HCT116 (cell line): ENCODE measurements at regions not wholly inside any gene's neighbourhood (a gene's known extent, or its start where the extent isn't known, plus 50 kb on each side); places are given as distances from the start of the nearest gene placed in this dataset.

ENCODE experiments used
- ATAC-seq: fragments of 200-7000 bp; cut with Tn5 transposase; 2 replicates; pipeline ENCODE4 v1.9.1; 2020; ENCODE audit warnings: mild to moderate bottlenecking, moderate library complexity
- BruUV-seq: library from RNA; stranded (reverse); fragments of 400-500 nt; replicated peaks from 2 replicates; lab custom pipeline; 2021; lab: Mats Ljungman, UMichigan
- CTCF ChIA-PET: fragments of 300-600 bp; sonication (Branson Sonifier 250); formaldehyde crosslinking; loops from one replicate; lab custom pipeline; 2021; ENCODE audit warnings: antibody characterized with exemption; lab: Charles Lee
- POLR2A ChIA-PET: fragments of 300-600, 350-600 bp; sonication (Branson Sonifier 250); formaldehyde crosslinking; loops from one replicate; lab custom pipeline; 2021; ENCODE audit warnings: antibody characterized with exemption; lab: Charles Lee
- RAD21 ChIA-PET, 2 experiments: fragments of 300-600 bp; sonication (Branson Sonifier 250); formaldehyde crosslinking; loops; one replicate each; lab custom pipeline; 2023; ENCODE audit warnings: low total read pairs in 2 of 2; ENCODE audit not compliant: uncharacterized antibody in 2 of 2, unreplicated experiment in 2 of 2, low non-redundant PET in 1 of 2; lab: Charles Lee
- DNase-seq: peaks from one replicate; pipeline ENCODE4 v3.0.0-alpha.2; 2010; ENCODE audit warnings: low read depth, low spot score
- H2AFZ ChIP-seq: fragments of 200-600 bp; shearing (Covaris generic), sonication (generic); 2 replicates; pipeline ENCODE4 v1.6.1; 2017; ENCODE audit warnings: low read depth, mixed run types, mixed read lengths, antibody characterized with exemption, low read length; ENCODE audit not compliant: poor library complexity, severe bottlenecking
- H3K27ac ChIP-seq: 2 replicates; pipeline ENCODE4 v1.5.1; 2012; ENCODE audit warnings: low read depth, low read length
- H3K27me3 ChIP-seq: fragments of 200-600 bp; sonication (generic); 2 replicates; pipeline ENCODE4 v1.6.1; 2016; ENCODE audit warnings: mixed run types, low read length, mixed read lengths; ENCODE audit not compliant: insufficient read depth
- H3K36me3 ChIP-seq, 2 experiments: fragments of 200-500 bp in 1 of 2; fragments of 200-600 bp in 1 of 2; sonication (Bioruptor generic) in 1 of 2; sonication (generic) in 1 of 2; 2 replicates each; pipeline versions ENCODE4 v1.5.1 to v1.6.1; 2014 to 2016; ENCODE audit warnings: low read length in 2 of 2, inconsistent platforms in 1 of 2, mixed read lengths in 1 of 2, mixed run types in 1 of 2; ENCODE audit not compliant: insufficient read depth in 2 of 2, control insufficient read depth in 1 of 2
- H3K4me1 ChIP-seq, 2 experiments: fragments of 200-600 bp in 1 of 2; sonication (generic) in 1 of 2; 2 replicates each; pipeline versions ENCODE4 v1.5.1 to v1.6.1; 2012 to 2017; ENCODE audit warnings: low read length in 2 of 2, inconsistent platforms in 1 of 2, mild to moderate bottlenecking in 1 of 2, mixed read lengths in 1 of 2, mixed run types in 1 of 2, moderate library complexity in 1 of 2; ENCODE audit not compliant: insufficient read depth in 2 of 2, control insufficient read depth in 1 of 2
- H3K4me2 ChIP-seq: fragments of 200-600 bp; sonication (generic); 2 replicates; pipeline ENCODE4 v1.6.1; 2017; ENCODE audit warnings: mixed run types, low read length, mixed read lengths
- H3K4me3 ChIP-seq, 2 experiments: fragments of 200-600 bp in 1 of 2; sonication (generic) in 1 of 2; replicated peaks in 1 of 2; 2 replicates each; pipeline ENCODE4 v1.5.1; 2011 to 2016; ENCODE audit warnings: low read length in 2 of 2, control low read depth in 1 of 2, low read depth in 1 of 2, mild to moderate bottlenecking in 1 of 2, mixed read lengths in 1 of 2, mixed run types in 1 of 2
- H3K79me2 ChIP-seq: fragments of 200-600 bp; sonication (generic); 2 replicates; pipeline ENCODE4 v1.6.1; 2017; ENCODE audit warnings: mild to moderate bottlenecking, mixed run types, low read length, moderate library complexity, mixed read lengths; ENCODE audit not compliant: insufficient read depth
- H3K9ac ChIP-seq: fragments of 200-600 bp; sonication (generic); 2 replicates; pipeline ENCODE4 v1.6.1; 2016; ENCODE audit warnings: low read length, mixed read lengths
- H3K9me2 ChIP-seq: fragments of 200-600 bp; sonication (generic), shearing (Covaris generic); 2 replicates; pipeline ENCODE4 v1.6.1; 2017; ENCODE audit warnings: mixed run types, mild to moderate bottlenecking, moderate library complexity; ENCODE audit not compliant: insufficient read depth
- H3K9me3 ChIP-seq, 2 experiments: fragments of 200-500 bp in 1 of 2; fragments of 200-600 bp in 1 of 2; sonication (Bioruptor generic) in 1 of 2; sonication (generic) in 1 of 2; 2 replicates each; pipeline ENCODE4 v1.6.1; 2014 to 2017; ENCODE audit warnings: low read length in 2 of 2, mixed read lengths in 2 of 2, inconsistent platforms in 1 of 2, low read depth in 1 of 2, mild to moderate bottlenecking in 1 of 2, mixed run types in 1 of 2, moderate library complexity in 1 of 2; ENCODE audit not compliant: control insufficient read depth in 1 of 2, insufficient read depth in 1 of 2
- H4K20me1 ChIP-seq: fragments of 200-600 bp; sonication (generic), shearing (Covaris generic); 2 replicates; pipeline ENCODE4 v1.6.1; 2017; ENCODE audit warnings: mixed run types, mild to moderate bottlenecking, moderate library complexity; ENCODE audit not compliant: insufficient read depth
- CBX3 ChIP-seq: IDR thresholded peaks from 2 replicates; pipeline ENCODE4 v1.6.1; 2012; ENCODE audit warnings: low read depth
- CTCF ChIP-seq, 3 experiments: fragments of 200-600 bp in 1 of 3; sonication (generic) in 1 of 3; IDR thresholded peaks in 2 of 3; conservative IDR thresholded peaks in 1 of 3; 2 replicates each; pipeline ENCODE4 v1.5.1; 2012 to 2017; ENCODE audit warnings: low read depth in 2 of 3, low read length in 2 of 3, antibody characterized with exemption in 1 of 3, borderline replicate concordance in 1 of 3, control low read depth in 1 of 3, mild to moderate bottlenecking in 1 of 3, mixed read lengths in 1 of 3, mixed run types in 1 of 3, moderate library complexity in 1 of 3; ENCODE audit not compliant: insufficient read depth in 1 of 3
- EGR1 ChIP-seq: IDR thresholded peaks from 2 replicates; pipeline ENCODE4 v1.6.1; 2012; ENCODE audit warnings: low read depth
- EZH2 ChIP-seq: fragments of 200-600 bp; sonication (generic); IDR thresholded peaks from 2 replicates; pipeline ENCODE4 v1.6.1; 2017; ENCODE audit warnings: antibody characterized with exemption, mixed run types
- EZH2phosphoT487 ChIP-seq: fragments of 200-600 bp; IDR thresholded peaks from 2 replicates; pipeline ENCODE4 v1.6.1; 2018; ENCODE audit warnings: antibody characterized with exemption, borderline replicate concordance
- FOSL1 ChIP-seq: IDR thresholded peaks from 2 replicates; pipeline ENCODE4 v1.6.1; 2012; ENCODE audit warnings: low read depth
- JUND ChIP-seq: IDR thresholded peaks from 2 replicates; pipeline ENCODE4 v1.6.1; 2012
- MAX ChIP-seq: IDR thresholded peaks from 2 replicates; pipeline ENCODE4 v1.6.1; 2012
- POLR2A ChIP-seq: IDR thresholded peaks from 2 replicates; pipeline ENCODE4 v1.7.0; 2011; ENCODE audit warnings: borderline replicate concordance; ENCODE audit not compliant: insufficient read depth, insufficient read length; ENCODE audit errors: extremely low read depth
- RAD21 ChIP-seq: IDR thresholded peaks from 2 replicates; pipeline ENCODE4 v1.6.1; 2012; ENCODE audit warnings: low read depth, mild to moderate bottlenecking
- SIN3A ChIP-seq: IDR thresholded peaks from 2 replicates; pipeline ENCODE4 v1.6.1; 2012; ENCODE audit warnings: low read depth
- SP1 ChIP-seq: IDR thresholded peaks from 2 replicates; pipeline ENCODE4 v1.6.1; 2012; ENCODE audit warnings: low read depth
- SRF ChIP-seq: IDR thresholded peaks from 2 replicates; pipeline ENCODE4 v1.6.1; 2012; ENCODE audit warnings: low read depth
- TCF7L2 ChIP-seq: IDR thresholded peaks from 2 replicates; pipeline ENCODE4 v1.7.0; 2011; ENCODE audit warnings: borderline replicate concordance, inconsistent platforms; ENCODE audit not compliant: insufficient read depth, insufficient read length; ENCODE audit errors: extremely low read depth
- YY1 ChIP-seq: IDR thresholded peaks from 2 replicates; pipeline ENCODE4 v1.6.1; 2011; ENCODE audit warnings: low read length, low read depth, moderate library complexity, mild to moderate bottlenecking; ENCODE audit not compliant: insufficient replicate concordance; ENCODE audit errors: extremely low read depth
- ZFX ChIP-seq: fragments of 450-650 bp; IDR thresholded peaks from 2 replicates; pipeline ENCODE4 v1.6.1; 2017
- ZNF274 ChIP-seq: fragments of 200-500 bp; sonication (Bioruptor generic); IDR thresholded peaks from 2 replicates; pipeline ENCODE4 v1.6.1; 2014; ENCODE audit warnings: mild to moderate bottlenecking, low read depth, low read length, inconsistent platforms
- intact Hi-C: fragments of 100-400 bp; cut with micrococcal nuclease; formaldehyde crosslinking; loops from 2 replicates; pipeline ENCODE4 v1.10.0; 2022

GRCh38 chr21:38622827-38623209, 124.5 kb upstream of the ERG start:
- H3K9ac ChIP-seq, result no peak overlapping the region
- POLR2A ChIA-PET, result no interaction called here
- H3K36me3 ChIP-seq, result no peaks in the 10 kb centered on the region
- H3K4me1 ChIP-seq, result no peaks in the 10 kb centered on the region
- no peaks in the 10 kb centered on the region for H4K20me1 ChIP-seq
- intact Hi-C loops, result loop anchor here (5.0 kb wide), 1 partner anchor 89 kb away; no protein-coding TSS in a partner anchor
- no peak overlapping the region for H2AFZ ChIP-seq
- no peaks in the 10 kb centered on the region for H3K9me3 ChIP-seq
- DNase-seq (no peak), ATAC-seq (no peak)
- BruUV-seq, result no TSS peak
- no peak overlapping the region for H3K27ac ChIP-seq
- RAD21 ChIA-PET, result no interaction called here
- H3K9me2 ChIP-seq, result no peaks in the 10 kb centered on the region
- H3K27me3 ChIP-seq, result no peaks in the 10 kb centered on the region; the same call in 1 of the 2 replicates
- H3K79me2 ChIP-seq, result no peaks in the 10 kb centered on the region
- no peak overlapping the region for H3K4me2 ChIP-seq
- no peak overlapping the region for H3K4me3 ChIP-seq
- no peak for TF ChIP-seq EZH2
- no peak for TF ChIP-seq YY1
- TF ChIP-seq JUND, result no peak
- TF ChIP-seq TCF7L2, result no peak
- TF ChIP-seq RAD21, result no peak
- no peak for TF ChIP-seq CTCF (IDR thresholded peaks at IDR 0.05 in 2 of 3, conservative IDR thresholded peaks at IDR 0.05 in 1 of 3; ENCODE audit: borderline replicate concordance in 1 of 3, insufficient read depth in 1 of 3, low read depth in 2 of 3, low read length in 2 of 3)
- no peak for TF ChIP-seq POLR2A
- no peak for TF ChIP-seq SRF
- TF ChIP-seq SP1, result no peak
- no peak for TF ChIP-seq FOSL1
- TF ChIP-seq, all 23 proteins: peak for 0
- CTCF ChIA-PET, result no interaction called here

GRCh38 chr21:38623552-38623951, 125.3 kb upstream of the ERG start:
- no peak for TF ChIP-seq JUND
- no peak for TF ChIP-seq EGR1
- no peak for TF ChIP-seq CBX3
- TF ChIP-seq SP1, result no peak
- TF ChIP-seq ZNF274, result no peak
- no peak for TF ChIP-seq MAX
- no peak for TF ChIP-seq SRF
- TF ChIP-seq ZFX, result no peak
- no peak for TF ChIP-seq SIN3A
- TF ChIP-seq EZH2, result no peak
- no peak for TF ChIP-seq FOSL1
- no peak for TF ChIP-seq EZH2phosphoT487
- Histone ChIP-seq H3K4me3 (no peak overlapping the region), H2AFZ (no peak overlapping the region), H4K20me1 (no peaks in the 10 kb centered on the region), H3K36me3 (no peaks in the 10 kb centered on the region), H3K9me3 (no peaks in the 10 kb centered on the region), H3K9me2 (no peaks in the 10 kb centered on the region), H3K4me1 (no peaks in the 10 kb centered on the region), H3K27me3 (no peaks in the 10 kb centered on the region; the same call in 1 of the 2 replicates), H3K79me2 (no peaks in the 10 kb centered on the region), H3K9ac (no peak overlapping the region), H3K4me2 (no peak overlapping the region), H3K27ac (no peak overlapping the region)
- POLR2A ChIA-PET, result no interaction called here
- CTCF ChIA-PET, result no interaction called here
- intact Hi-C loops, result loop anchor here (5.0 kb wide), 1 partner anchor 89 kb away; no protein-coding TSS in a partner anchor
- ATAC-seq (no peak), DNase-seq (no peak)
- RAD21 ChIA-PET, result no interaction called here
- no TSS peak for BruUV-seq
